ENCODE measurements at regions not wholly inside any gene's neighbourhood (a gene's known extent, or its start where the extent isn't known, plus 50 kb on each side); places are given as distances from the start of the nearest gene placed in this dataset.
"Not testable (repeated sequence)": the region's sequence is repeated elsewhere in the genome, so short reads cannot be mapped to it uniquely, and the experiment has no call there.

DNA sequence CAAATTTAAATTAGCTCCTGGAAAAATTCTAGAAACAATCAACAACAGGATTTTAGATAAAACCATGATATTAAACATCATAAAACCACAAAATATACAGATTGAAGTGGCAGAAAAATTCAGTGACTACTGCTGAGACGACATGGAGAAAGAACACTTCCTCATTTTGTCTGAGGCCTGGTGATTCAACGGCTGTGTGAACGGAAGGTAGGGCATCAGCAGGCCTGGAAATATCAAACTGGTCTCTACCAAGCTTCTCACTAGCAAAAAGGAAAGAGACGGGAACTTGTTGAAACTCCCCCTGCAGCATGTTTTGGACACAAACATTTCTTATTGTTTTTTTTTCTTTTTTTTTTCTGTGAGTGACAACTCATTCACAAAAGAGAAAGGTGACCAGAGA lies 58.0 kb upstream of the AHI1 start:
- DNase-seq, result peak; percentile 68

DNA sequence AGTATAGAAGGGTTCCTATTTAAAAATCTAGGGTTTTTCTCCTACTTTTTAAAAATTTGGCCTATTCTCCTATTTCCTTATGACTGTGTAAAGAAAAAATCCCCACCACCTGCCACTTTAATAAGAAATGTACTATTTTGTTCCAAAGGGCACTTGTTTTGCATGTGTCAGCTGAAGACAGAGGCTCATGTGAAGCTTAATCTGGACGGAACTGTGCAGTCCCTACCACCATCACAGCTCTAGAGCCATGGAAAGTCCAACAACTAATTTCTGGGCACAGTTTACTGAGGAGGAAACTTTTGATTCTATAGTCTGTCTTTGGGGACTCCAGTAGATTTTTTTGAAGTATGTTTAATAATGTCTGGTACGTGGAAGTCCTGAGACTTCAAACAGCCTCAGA lies 60.0 kb upstream of the AHI1 start:
- DNase-seq, result no peak

DNA sequence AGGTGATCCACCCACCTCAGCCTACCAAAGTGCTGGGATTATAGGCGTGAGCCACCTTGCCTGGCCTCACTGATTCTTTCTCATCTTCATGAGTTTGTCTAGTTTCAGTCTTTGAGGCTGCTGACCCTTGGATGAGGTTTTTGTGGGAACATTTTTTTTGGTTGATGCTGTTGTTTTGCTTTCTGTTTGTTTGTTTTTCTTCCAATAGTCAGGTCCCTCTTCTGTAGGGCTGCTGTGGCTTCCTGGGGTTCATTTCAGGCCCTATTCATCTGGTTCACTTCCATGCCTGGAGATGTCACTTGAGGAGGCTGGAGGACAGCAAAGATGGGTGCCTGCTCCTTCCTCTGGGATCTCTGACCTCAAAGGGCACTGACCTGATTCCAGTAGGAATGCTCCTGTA lies 68.1 kb upstream of the AHI1 start:
- DNase-seq, result not testable (repeated sequence)

GRCh38 chr6:135566311-135567068 lies 69.0 kb upstream of the AHI1 start:
- no peak for DNase-seq

GRCh38 chr6:135567375-135568083 lies 70.0 kb upstream of the AHI1 start:
- DNase-seq, result peak; percentile 19

DNA sequence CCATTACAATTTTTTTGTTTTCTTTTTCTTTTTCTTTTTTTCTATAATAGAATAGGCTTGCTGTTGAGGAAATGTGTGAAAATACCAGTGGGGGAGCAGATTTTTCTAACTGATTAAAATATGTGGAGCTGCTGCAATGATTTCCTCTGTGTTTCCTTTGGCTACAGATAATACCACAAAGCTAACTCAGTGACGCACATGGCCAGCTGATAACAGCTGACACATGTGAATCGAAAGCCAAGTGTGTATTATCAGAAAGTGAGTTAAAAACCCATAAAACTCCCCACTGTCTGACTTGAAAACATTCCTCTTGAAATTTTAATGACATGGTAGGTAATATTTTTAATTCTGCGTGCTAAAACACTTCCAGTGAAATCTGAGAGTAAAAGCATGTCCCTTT lies 70.8 kb upstream of the AHI1 start:
- DNase-seq, result peak; percentile 86

GRCh38 chr6:135572051-135572450 lies 74.5 kb upstream of the AHI1 start:
- no peak for DNase-seq

DNA sequence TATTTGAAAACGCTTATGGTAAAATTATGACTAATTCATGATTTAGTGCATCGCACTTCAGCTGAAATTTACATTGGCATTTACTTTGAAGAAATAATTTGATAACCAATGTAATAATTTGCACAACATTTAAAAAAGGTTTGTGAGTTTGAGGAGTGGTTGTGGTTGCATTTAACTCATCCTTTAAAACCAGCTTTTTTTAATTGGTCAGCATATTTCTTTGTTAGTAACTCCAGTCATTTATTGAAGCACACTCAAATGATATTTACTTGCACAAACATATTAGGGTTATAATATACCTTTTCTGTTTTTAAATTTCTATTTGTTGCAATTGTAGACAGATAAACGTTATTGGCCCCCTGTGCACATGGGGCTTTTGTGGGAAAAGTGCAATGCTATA lies 78.1 kb upstream of the AHI1 start:
- DNase-seq, result no peak

DNA sequence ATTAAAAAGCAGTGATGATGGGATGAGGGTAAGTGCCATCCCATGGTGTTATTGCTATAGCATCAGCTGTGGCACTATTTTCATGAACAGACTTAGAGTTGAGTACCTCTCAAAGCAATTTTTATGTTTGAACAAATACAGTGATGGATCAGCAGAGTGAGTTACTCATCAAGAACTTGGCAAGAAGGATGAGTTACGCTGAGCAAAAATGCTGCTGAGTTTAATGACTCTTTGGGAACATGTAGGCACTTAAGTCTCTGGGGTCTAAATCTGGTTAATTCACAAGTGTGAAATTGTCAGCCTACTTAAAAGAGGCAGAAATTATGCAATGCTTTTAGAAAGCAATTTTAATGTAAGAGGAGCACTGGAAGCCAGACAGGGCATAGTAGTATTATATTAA lies 78.5 kb upstream of the AHI1 start:
- DNase-seq, result no peak

DNA sequence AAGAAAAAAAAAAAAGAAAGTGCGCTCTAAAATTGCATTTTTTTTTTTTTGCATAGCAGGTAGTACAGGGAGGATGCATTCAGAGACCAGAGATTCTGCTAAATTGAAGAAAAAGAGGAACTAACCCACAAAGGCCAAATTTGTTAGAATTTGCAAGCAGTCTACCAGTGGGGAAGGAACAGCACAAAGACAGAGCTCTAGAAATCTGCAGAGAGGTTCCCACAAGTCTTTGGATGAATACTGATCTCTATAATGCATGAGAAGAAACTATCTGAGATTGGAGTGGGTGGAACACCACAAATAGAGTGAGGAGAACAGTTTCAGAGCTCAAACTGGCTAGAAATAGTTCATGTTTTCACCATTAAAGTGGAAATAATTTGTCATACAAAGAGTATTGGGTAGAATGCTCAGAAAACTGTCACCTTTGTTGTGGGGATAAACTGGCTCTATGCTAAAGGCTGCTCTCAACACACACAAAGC lies 79.6 kb upstream of the AHI1 start:
- DNase-seq, result peak; percentile 29

DNA sequence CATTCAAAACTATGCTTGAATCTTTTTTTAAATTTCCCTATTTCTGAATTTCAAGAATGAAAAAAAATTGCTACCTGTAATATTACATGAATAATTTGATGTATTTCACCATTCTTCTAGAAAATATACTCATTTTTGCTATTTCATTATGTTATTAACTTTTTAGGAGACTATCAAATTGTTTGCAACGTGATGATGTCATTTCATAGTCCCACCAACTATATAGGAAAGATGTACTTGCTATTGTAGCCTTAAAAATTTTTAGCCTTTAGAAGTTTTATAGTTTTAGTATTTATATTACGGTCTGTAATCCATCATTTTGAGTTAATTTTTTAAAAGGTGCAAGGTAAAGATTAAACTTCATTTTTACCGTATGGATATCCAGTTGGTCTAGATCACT lies 81.4 kb upstream of the AHI1 start:
- no peak for DNase-seq

DNA sequence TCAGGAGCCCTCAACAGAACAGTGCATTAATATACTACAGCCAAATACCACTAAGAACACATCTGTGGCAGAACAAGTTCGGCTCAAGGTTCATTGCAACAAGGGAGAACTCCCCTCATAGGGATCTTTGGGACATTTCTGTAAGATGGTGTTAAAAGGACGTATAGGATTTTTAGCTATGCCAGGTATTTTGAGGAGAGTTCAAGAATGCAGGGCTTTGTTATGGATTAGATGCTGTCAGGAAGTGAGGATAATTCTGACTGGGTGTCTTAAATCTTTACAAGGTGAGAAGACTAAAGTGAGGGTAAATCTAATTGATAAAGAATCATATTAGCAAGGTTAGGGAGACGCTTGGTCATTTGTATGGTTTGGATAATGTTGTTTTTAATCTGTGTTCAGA lies 83.7 kb upstream of the AHI1 start:
- DNase-seq, result no peak

GRCh38 chr6:135583256-135583761 lies 85.8 kb upstream of the AHI1 start:
- no peak for DNase-seq

DNA sequence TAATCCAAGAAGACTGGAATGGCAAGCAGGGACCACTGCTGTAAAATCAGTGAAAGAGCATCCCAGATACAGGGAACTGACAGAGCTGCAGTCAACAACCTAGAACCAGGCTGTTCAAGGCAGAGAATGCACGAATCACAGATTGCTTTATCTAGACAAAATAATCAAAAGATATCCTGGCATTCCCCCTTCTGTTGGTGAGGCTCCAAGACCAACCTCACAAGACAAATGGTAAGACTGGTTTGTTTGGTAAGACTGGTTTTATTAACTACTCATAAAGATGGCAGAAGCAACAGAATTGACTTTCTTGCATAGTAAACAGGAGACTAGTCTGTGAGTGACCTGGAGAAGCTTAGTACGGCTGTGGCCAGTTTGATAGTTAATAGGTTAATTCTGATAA lies 88.8 kb upstream of the AHI1 start:
- no peak for DNase-seq

- peak; percentile 23 for DNase-seq
These were observed 89.3 kb upstream of the AHI1 start for GRCh38 chr6:135586844-135587243.

DNA sequence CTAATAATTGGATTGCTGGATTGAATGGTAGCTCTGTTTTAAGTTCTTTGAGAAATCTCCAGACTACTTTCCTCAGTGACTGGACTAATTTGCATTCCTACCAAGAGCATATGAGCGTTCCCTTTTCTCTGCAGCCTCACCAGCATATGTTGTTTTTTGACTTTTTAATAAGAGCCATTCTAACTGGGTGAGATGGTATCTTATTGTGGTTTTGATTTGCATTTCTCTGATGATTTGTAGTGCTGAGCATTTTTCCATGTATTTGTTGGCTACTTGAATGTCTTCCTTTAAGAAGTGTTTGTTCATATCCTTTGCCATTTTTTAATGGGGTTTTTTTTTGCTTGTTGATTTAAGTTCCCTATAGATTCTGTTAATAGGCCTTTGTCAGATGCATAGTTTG lies 94.7 kb upstream of the AHI1 start:
- no peak for DNase-seq

DNA sequence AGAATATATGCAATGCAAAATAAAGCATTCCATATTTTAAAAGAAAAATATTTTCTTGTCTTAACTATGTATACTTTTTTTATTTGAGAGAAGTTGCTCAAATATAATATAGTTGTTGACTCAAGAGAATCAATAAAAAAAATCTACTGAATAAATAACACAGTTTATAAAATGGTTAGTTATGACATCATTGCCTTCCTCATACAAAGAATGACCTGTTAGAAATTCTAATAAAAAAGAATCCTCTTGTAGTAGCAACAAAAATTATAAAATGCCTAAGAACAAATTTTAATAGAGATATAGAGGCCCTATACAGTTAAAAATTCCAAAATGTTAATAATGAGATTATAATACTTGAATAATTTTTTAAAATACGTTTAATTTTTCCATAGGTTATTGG lies 96.5 kb upstream of the AHI1 start:
- no peak for DNase-seq

DNA sequence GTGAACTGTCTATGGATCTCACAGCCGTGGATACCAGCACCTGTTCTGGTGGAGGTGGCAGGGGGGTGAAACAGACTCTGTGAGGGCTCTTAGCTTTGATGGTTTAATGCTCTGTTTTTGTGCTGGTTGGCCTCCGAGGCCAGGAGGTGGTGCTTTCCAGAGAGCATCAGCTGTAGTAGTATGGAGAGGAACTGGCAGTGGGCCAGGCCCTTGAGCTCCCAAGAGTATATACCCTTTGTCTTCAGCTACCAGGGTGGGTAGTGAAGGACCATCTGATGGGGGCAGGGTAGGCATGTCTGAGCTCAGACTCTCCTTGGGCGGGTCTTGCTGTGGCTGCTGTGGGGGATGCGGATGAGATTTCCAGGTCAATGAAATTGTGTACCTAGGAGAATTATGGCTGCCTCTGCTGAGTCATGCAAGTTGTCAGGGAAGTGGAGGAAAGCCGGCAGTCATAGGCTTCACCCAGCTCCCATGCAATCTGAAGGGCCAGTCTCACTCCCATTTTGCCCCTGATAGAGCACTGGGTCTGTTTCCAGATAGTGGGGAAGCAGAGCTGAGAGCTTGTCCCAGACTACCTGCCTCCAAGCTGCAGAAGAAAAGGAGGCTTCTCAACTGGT lies 102.7 kb upstream of the AHI1 start:
- DNase-seq, result no peak

- no peak for DNase-seq
These were observed 103.4 kb upstream of the AHI1 start for GRCh38 chr6:135600931-135601330.

- DNase-seq, result no peak
These were observed 104.3 kb upstream of the AHI1 start for GRCh38 chr6:135601857-135602256.

GRCh38 chr6:135603249-135603648 lies 105.7 kb upstream of the AHI1 start:
- no peak for DNase-seq

GRCh38 chr6:135604035-135604860 lies 106.7 kb upstream of the AHI1 start:
- DNase-seq, result no peak

DNA sequence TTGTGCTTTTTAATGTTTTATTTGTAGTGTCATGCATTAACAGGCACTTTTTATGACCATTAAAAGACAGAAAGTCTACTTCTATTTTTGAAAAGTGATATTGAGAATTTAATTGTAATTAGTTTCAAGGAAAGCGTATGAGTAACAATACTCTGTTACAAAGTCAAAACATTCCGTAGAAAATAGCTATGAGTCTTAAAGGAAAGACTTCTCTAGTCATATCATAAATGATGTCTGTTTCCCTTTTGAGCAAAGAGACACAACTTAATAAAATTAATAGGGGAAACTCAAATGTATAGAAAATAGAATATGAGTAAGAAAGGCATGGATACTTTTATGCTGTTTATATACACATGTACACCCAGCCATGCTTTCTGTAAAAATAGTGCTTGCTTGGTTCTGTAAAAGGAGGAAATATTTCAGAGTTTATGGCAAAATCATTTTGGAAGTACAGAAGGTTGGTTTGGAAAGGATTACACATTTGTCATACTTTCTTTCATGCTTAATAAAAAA lies 107.8 kb upstream of the AHI1 start:
- no peak for DNase-seq
